Kidney (tissue), 13 donors: ENCODE measurements at regions not wholly inside any gene's neighbourhood (a gene's known extent, or its start where the extent isn't known, plus 50 kb on each side); places are given as distances from the start of the nearest gene placed in this dataset.

Experiments
- DNase-seq, 5 donors: peaks; one replicate each; pipeline ENCODE4 v3.0.0-alpha.2; 2013 to 2020
- FAIRE-seq: peaks from 2 replicates; lab custom pipeline; 2012; peaks lifted over from hg19 to GRCh38; lab: Jason Lieb, UNC
- H3K27ac ChIP-seq, 2 donors: one replicate each; pipeline ENCODE4 v1.7.0; 2013; ENCODE audit warnings: low read depth in 2 of 2, low read length in 2 of 2, inconsistent platforms in 1 of 2
- H3K27me3 ChIP-seq: one replicate; pipeline ENCODE4 v1.7.1; 2013; ENCODE audit warnings: low read length, inconsistent platforms; ENCODE audit not compliant: control insufficient read depth, insufficient read depth
- H3K36me3 ChIP-seq, 3 donors: one replicate each; pipeline versions ENCODE4 v1.7.0 to v1.7.1; 2013; ENCODE audit warnings: low read length in 3 of 3, control low read depth in 1 of 3, inconsistent platforms in 1 of 3; ENCODE audit not compliant: insufficient read depth in 3 of 3, control insufficient read depth in 2 of 3
- H3K4me1 ChIP-seq, 3 donors: one replicate each; pipeline versions ENCODE4 v1.7.0 to v1.7.1; 2013; ENCODE audit warnings: low read length in 3 of 3, inconsistent platforms in 1 of 3, low read depth in 1 of 3; ENCODE audit not compliant: control insufficient read depth in 2 of 3, insufficient read depth in 2 of 3
- H3K4me3 ChIP-seq, 3 donors: one replicate each; pipeline versions ENCODE4 v1.7.0 to v1.8.1; 2013; ENCODE audit warnings: low read length in 3 of 3, control low read depth in 1 of 3, inconsistent platforms in 1 of 3
- H3K9ac ChIP-seq, 3 donors: one replicate each; pipeline versions ENCODE4 v1.7.0 to v1.7.1; 2013; ENCODE audit warnings: low read length in 3 of 3, control low read depth in 1 of 3, inconsistent platforms in 1 of 3
- H3K9me3 ChIP-seq, 3 donors: one replicate each; pipeline versions ENCODE4 v1.7.0 to v1.7.1; 2013; ENCODE audit warnings: low read length in 3 of 3, control low read depth in 1 of 3, inconsistent platforms in 1 of 3; ENCODE audit not compliant: control insufficient read depth in 2 of 3, insufficient read depth in 1 of 3
- CTCF ChIP-seq: IDR thresholded peaks from 3 replicates; pipeline ENCODE4 v1.5.1; 2012; ENCODE audit warnings: mild to moderate bottlenecking, moderate library complexity, borderline replicate concordance; ENCODE audit not compliant: insufficient read depth; ENCODE audit errors: extremely low read depth
- intact Hi-C: fragments of 100-400 bp; cut with DNase I; formaldehyde crosslinking; loops from one replicate; pipeline ENCODE4 v1.11.1; 2022
- donor health status: control.
- donor health status: control.
- donor health status: control.
- donor health status: control.
- donor health status: control.
- donor health status: DM: yes; HTN: yes; CAD: no.
- donor health status: Normal renal cell carcinoma (clear cell type).

- intact Hi-C loops, result no loop called here
- no peak for DNase-seq
- Histone ChIP-seq H3K9me3 (no peaks in the 10 kb centered on the region), H3K27ac (no peak overlapping the region), H3K4me3 (no peak overlapping the region), H3K9ac (no peak overlapping the region), H3K36me3 (no peaks in the 10 kb centered on the region), H3K4me1 (no peaks in the 10 kb centered on the region), H3K27me3 (no peaks in the 10 kb centered on the region)
- FAIRE-seq, result no peak
- no peak for TF ChIP-seq CTCF
These were observed 157.8 kb downstream of the KIF18A start for GRCh38 chr11:27949951-27950738.

- no peak overlapping the region for H3K27ac ChIP-seq
- no peak for TF ChIP-seq CTCF
- no peak overlapping the region for H3K4me3 ChIP-seq
- H3K27me3 ChIP-seq, result no peaks in the 10 kb centered on the region
- no peaks in the 10 kb centered on the region for H3K36me3 ChIP-seq
- no peaks in the 10 kb centered on the region for H3K4me1 ChIP-seq
- FAIRE-seq, result no peak
- no peak for DNase-seq
- H3K9me3 ChIP-seq, result no peaks in the 10 kb centered on the region
- intact Hi-C loops, result no loop called here
- no peak overlapping the region for H3K9ac ChIP-seq
These were observed 162.6 kb downstream of the KIF18A start for GRCh38 chr11:27945348-27945747.

- Histone ChIP-seq H3K27me3 (no peaks in the 10 kb centered on the region), H3K9me3 (no peaks in the 10 kb centered on the region), H3K4me1 (no peaks in the 10 kb centered on the region), H3K4me3 (no peak overlapping the region), H3K9ac (no peak overlapping the region), H3K27ac (no peak overlapping the region), H3K36me3 (no peaks in the 10 kb centered on the region)
- no peak for DNase-seq
- intact Hi-C loops, result no loop called here
- FAIRE-seq, result no peak
- no peak for TF ChIP-seq CTCF
These were observed 169.9 kb downstream of the KIF18A start for GRCh38 chr11:27938011-27938410.

- no peaks in the 10 kb centered on the region for H3K9me3 ChIP-seq
- H3K4me3 ChIP-seq, result no peak overlapping the region
- H3K4me1 ChIP-seq, result no peaks in the 10 kb centered on the region
- H3K36me3 ChIP-seq, result no peaks in the 10 kb centered on the region
- no peak for TF ChIP-seq CTCF
- DNase-seq (no peak), FAIRE-seq (no peak)
- no peaks in the 10 kb centered on the region for H3K27me3 ChIP-seq
- intact Hi-C loops, result no loop called here
- no peak overlapping the region for H3K27ac ChIP-seq
- H3K9ac ChIP-seq, result no peak overlapping the region
These were observed 173.2 kb downstream of the KIF18A start for GRCh38 chr11:27934830-27935145.
